ENCODE measurements at regions not wholly inside any gene's neighbourhood (a gene's known extent, or its start where the extent isn't known, plus 50 kb on each side); places are given as distances from the start of the nearest gene placed in this dataset.

DNA sequence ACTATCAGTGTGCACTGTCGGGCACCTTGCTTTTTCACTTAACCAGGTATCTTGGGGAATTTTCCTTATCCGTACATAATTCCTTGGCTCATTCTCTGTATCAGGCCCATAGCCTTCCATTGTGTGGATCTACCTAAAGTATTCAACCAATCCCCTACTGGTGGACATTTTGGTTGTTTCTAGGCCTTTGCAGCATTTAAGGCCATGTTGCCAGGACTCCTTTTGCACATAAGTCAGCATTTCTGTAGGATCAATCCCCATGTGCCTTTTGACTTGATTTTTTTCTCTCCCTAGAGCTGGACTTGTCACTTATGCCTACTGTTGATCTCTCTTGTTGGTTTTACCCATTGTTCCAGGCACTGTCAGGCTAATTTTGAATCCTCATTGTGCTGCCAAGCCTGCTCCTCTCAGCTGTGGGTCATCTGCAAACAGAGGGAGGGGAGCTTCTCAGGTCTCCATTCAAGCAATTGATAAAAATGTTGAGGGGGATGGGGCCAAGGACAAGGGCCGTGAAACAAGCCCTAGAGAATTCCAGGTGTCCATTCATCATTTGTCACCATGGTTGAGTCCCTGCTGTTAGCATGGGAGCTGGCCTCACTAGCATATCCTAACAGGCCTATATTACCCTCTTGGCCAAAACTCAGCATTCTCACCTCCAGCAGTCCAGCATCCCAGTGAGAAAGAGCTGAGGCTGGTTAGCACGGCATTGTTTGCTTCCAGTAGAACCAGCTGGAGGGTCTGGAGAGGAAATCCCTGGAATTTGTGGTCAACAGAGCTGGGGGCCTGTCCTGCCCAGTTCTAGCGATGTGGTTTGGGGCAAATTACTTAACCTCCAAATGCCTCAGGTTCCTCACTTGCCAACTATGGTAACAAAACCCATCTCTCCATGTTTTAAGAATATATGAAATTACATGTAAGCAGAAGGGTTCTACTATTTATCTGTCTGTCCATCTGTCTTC lies 178.4 kb downstream of the MRPL14 start:
- no peak for DNase-seq (ENCODE audit: low read depth)

DNA sequence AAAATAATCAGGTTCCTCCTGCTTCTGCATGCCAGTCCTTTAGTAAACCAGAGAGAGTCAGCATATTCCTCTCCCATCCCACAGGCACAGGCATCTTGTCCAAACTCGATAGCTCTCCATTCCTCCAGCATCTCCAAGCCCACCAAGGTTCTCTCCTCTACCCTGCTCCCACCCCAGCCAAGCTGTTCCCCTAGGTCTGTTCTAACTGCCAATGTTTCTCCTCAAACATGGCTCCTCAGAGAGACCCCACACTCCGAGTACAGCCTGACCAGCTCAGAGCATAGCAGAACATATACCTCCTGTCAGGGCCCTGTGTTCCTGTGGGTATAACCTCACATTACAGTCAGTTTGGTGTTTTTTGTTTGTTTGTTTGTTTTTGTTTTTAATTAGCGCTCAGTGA lies 177.8 kb downstream of the VEGFA start:
- DNase-seq (ENCODE audit: low read depth), result no peak

DNA sequence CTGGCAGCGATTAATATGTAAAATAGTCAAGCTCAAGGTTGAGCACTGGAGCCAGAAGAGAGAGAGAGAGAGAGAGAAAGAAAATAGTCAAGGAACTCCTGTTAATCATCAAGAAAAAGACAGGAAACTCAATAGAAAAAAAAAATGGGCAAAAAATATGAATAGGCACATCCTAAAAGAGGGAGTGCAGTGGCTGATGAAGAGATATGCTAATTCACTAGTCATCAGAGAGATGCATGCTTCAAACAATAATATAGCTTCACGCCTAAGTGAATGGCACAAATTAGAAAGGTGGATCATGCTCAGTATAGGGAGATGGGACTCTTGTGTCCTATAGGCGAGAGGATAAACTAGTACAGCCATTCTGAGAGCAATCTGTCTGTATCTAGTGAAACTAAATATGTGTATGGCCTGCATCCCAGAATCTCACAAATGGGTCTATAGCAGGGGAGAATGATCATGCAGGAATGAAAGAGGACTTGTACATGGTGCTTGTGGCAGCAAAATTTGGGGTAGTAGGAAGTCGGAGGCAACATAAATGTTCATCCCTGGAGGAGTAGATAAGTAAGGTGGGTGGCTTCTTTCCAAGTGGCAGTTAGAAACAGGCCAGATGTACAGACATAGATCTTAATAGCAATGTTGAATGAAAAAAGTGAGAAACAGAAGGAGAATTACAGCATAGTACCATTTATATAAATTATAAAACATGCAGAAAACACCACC lies 176.8 kb downstream of the VEGFA start:
- DNase-seq (ENCODE audit: low read depth), result no peak

DNA sequence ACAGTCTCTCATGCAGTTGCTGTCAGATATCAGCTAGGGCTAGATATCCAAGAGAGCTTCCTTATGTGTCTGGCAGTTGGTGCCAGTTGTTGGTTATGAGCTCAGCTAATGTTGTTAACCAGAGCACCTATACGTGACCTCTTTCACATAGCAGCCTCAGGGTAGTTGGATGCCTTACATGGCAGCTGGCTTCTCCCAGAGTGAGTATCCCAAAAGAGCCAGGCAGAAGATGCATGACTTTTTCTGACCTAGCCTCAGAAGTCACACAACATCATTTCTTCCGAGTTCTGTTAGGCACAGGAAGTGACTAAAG lies 175.7 kb downstream of the VEGFA start:
- no peak for DNase-seq (ENCODE audit: low read depth)

DNA sequence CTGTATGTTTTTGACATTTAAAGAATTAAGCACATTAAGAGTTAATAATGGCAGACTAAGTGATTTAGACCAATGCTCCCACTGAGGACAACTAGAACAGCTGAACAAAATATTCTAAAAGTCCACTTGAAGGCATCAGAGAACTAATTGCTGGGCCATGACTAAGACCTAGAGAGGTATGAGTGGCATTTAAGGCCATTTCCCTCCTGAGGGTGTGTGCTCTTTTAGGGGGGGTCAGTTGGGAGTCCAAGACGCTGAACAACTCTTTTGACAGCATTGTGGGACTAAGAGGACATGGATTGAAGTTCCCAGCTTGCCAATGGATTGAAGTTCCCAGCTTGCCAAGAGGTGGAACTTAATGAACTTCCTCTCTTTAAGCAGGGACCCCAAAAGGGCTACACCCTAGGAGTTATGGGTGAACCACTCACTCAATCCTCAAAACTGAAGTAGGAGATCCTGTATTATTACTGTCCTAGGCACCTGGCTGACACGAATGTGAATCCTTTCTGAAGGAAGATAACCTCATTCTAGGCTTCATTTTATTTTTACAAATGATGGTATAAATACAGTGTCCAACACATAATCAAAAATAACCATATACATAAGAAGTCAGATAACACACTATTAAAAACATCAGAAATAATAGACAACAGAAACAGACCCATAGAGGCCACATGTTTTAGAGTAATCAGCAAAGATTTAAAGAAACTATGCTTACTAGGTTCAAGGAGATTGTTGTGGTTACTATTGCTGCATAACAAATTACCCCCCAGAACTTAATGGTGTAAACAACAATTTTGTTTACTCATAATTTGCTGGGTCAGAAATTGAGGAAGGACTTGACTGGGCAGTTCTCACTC lies 175.1 kb downstream of the VEGFA start:
- DNase-seq (ENCODE audit: low read depth), result no peak

DNA sequence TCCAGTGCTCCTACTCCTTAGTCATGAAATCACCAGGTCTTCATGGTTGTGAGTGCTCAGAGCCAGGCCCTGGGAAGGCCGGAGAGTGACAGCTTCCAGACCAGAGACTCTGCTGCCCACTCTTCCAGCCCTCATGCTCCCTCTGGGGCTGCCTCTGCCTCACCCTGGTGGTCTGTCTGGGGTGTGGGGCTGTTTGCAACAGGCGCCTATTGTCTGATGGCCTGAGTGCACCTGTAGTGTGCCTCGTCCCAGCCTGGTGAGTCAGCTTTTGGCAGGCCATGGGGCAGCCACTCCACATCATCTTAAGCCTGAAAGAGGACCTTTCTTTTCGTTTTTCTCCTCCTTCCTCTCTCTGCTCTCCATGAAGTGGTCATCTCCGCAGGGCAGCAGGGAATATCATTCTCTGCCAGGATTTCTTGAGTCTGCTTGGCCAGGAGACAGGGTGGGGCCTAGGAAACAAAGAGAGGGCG lies 173.8 kb downstream of the VEGFA start:
- no peak for DNase-seq (ENCODE audit: low read depth)

DNA sequence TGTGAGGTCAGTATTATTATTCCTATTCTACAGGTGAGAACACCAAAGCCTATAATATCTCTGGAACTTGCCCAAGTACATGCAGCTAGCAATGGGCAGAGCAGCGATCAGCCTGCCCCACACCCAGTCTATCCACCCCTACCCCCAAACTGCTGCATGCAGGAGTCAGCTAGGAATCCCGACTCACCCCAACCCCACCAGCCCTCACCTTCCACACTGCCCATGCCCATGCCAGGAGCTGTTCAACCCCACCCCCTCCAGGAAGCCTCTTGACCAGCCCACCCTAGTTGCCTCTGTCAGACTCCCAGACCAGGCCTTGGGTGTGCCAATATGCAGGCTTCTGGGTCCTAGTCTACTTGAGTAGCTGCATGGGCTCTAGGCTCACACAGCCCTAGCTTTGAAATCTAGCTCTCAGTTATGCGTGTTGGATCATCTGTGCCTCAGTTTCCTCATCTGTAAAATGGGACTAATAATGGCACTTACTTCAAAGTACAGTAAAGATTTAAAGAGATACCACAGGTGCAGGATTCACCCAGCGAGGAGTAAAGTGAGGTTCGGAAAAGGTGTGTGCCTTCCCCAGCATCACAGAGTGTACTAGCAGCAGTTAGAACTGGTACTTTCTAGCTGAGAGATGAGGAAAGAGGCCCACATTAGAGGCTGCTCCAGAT lies 173.2 kb downstream of the VEGFA start:
- no peak for DNase-seq (ENCODE audit: low read depth)

DNA sequence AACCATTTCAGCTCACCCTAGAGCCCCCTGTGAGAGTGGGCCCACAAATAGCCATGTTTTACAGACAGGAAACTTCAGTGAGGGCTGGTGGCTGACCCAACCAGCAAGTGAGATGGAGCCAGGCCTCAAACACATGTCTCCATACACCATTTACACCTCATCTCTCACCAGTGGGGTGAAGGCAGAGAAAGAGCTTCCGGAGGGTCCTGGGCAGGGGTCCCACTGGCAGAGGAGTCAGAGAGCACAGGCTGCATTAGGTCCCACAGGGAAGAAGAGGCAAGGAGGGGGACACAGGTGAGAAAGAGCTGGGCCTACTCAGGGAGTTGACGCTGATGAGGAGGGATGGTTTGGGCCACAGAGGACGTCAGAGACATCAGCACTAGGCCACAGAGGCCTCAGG lies 172.6 kb downstream of the VEGFA start:
- DNase-seq (ENCODE audit: low read depth), result no peak

DNA sequence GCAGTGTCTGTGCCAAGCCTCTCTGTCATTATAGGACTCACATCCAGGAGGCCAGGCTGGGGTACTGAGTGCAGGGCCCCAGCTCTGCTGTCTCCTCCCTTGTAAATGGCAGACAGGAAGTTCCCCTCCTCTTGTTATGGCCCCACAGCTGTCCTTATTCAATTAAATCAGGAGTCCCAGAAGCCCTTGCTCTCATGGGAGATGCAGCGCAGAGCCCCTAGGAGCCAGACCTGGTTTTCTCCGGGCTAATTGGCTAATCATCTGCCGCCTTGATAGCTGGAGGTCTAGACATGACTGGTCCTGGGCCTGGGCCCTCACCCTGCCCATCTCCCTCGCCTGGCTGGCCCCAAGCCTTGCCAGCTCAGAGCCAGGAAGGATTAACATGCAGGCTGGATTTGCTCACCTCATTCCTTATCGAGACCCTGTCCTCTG lies 172.0 kb downstream of the VEGFA start:
- DNase-seq (ENCODE audit: low read depth), result no peak

DNA sequence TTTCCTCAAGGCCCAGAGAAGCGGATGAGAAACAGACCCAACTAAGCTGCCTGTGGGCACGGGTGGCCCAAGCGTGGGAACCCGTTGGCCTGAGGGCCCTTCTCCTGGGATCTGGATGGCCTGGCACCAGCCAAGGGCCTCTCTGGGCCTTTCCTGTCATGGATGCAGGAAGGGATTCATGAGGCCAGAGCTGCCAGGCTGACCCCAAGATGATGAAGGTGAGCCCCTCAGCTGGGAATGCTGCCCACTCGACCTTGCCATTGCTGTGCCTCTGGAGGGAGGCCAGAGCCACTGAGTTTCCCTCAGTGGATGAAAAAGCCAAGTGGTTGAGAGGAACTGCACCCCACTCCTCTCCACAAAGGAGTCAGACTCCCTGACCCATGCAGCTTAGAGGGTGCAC lies 171.2 kb downstream of the VEGFA start:
- no peak for DNase-seq (ENCODE audit: low read depth)

DNA sequence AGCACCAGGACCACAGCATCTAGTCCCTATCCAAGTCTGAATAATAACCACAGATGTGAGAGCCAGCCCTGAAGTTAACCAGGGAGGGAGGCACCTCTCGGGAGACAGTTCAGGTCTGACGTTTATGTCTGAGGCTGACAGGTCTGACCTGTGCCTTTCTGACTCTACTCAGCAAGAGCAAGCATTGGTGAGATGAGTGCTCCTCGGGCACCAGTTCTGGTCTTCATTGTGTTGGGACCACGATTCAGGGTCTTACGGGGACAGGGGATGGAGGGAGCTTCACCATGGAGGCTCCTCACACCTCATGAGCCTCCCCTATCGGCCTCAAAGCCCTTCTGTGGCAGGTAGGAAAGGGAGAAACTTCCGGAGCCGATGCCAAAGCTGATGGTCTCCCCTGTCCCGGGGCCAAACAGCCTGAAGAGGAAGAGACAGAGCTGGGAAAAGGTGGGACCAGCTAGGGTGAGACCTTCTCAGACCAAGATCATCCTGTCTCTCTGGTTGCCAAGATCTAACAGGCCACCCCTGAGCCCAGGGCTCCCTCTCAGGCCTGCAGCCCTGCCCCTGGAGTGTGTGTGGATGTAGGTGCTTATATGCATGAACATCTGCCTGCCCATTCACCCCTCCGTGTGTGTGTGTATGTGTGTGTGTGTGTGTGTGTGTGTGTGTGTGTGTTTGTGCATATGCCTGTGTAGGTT lies 170.5 kb downstream of the VEGFA start:
- no peak for DNase-seq (ENCODE audit: low read depth)

DNA sequence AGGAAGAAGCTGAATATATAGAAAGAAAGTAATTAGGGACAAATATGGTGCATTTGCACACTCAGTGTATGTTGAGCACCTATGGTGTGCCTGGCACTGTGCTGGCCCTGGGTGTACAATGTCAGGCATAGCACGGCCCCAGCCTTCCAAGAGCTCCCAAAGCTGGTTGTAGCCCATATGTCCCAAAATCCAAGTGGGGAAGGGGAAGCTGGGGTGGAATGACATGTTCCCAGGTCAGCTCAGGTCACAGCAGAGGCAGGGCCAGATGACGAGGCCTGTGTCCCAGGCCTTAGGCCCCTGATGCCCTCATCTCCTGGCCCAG lies 170.0 kb downstream of the VEGFA start:
- no peak for DNase-seq (ENCODE audit: low read depth)

DNA sequence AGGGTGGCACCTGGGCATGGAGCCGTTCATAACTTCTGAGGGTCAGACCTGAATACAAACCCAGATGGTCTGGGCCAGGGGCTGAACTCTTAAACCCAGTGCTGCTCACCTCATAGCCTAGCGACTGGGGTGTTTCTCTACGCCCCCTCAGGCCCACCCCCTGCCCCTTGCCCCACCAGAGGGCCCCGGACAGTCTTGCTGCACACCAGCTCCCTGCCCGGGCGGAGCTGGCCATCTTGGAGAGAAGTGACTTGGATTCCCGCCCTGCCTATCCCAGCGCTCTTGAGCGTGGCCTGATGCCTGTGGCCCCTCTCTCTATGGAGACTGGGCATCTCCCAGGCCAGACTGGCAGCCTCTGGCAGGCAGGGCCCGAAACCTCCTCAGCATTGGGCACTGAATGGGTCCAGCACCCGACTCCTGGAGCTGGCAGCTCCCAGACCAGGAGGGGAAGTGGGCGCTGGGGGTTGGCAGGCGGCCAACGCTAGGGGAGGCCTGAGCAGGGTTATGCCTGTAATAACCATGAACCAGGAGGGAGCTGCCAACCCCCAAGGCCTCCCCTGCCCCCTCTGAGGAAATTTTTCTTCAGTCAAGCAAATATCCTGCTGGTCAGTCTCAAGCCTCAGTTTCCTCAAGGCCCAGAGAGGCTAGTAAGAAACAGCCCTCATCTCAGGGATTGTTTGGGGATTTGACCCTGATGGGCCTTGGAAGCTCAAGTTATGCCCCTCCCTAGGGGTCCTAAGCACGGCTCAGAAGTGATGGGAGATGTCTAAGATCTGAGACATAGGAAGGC lies 169.5 kb downstream of the VEGFA start:
- no peak for DNase-seq (ENCODE audit: low read depth)

DNA sequence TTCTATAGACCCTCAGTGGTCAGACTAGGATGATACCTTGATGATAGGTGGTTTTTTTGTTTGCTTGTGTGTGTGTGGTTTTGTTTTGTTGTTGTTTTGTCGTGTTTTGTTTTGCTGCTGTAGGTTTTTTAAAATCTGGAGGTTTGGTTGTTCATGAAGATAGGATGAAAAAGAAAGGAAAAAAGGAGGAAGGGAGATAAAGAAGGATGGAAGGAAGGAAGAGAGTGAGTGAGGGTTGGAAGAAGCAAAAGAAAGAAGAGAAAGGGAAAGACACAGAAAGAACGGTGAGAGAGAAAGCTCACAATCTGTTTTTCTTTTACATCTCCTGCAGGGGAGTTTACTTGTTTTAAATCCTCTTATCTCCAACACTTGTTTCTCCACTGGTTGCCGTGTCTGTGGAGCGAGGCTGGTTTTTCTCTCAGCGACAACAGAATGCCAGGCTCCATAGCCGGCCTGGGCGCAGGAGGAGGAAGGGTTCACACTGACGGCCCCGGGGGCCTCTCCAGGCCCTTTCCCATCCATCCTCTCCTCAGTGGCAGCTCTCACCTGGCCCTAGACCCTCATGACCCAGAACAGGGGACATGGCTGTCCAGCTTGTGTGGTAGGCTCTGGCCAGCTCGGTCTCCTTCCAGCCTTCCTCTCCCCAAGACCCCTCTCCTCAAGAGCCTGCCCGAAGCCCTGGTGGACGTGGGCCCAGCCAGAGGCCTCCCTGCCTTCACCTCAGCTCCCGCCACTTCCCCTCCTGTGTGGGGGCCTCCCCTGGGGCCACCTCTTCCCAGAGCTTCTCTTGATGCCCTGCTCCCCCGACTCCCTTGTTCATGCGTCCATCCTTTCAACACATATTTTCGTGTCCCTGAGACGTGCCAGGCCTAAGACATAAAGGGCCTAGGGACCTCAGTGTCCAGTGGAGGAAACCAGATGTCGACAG lies 168.4 kb downstream of the VEGFA start:
- no peak for DNase-seq (ENCODE audit: low read depth)

DNA sequence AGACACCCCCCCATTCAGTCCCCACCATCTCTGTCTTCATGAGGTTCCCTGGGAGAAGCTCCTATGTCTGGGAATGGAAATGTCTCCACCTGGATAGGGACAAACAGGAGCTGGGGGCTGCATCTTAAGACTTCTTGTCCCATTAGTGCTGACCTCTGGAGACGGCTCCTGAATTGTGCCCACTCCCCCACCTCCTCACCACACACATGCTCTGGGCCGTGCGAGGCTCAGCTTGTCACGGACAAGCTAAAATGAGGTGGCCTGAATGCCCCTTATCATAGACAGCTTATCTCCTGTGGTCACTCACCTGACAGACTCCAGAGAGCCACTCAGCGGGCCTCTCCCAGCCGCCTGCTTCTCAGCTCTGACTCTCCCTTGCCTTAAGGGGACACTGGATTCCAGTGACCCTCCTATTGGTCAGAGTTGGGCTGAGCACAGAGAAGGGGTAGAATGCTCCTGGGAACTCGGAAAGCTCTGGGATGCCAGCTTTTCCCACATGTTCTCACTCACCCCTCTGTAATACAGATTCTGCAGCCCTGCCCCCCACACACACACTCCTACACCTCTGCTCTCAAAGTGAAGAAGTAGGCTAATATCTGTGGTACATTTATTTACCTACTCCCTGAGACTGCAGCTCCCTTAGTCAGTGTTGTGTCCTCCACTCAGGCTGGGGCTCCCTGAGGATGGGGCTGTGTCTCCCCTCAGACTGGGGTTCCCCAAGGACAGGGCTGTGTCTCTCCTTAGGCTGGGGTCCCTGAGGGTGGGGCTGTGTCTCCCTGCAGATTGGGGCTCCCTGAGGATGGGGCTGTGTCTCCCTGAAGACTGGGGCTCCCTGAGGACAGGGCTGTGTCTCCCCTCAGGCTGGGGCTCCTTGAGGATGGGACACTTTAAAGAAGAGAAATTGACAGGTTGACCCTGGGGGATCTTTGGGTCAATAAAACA lies 167.5 kb downstream of the VEGFA start:
- no peak for DNase-seq (ENCODE audit: low read depth)

DNA sequence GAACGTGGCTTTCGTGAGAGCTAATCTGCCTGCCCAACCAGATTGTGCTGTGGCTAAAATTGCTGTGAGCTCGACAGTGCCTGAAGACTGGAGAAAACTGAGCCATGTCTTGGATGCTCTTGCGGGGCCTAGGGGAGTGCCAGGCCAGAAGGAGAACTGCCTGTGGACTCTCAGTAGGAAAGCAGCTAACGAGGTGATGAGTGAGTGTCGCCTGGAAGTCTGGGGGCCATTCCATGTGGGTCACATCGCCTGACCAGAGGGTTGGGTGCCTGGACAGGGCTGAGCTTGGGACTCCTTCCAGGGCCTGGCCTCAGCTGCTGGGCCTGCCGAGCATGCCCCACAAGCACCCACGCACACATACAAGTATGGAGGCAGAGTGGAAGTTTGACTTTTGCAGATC lies 166.5 kb downstream of the VEGFA start:
- DNase-seq (ENCODE audit: low read depth), result no peak

DNA sequence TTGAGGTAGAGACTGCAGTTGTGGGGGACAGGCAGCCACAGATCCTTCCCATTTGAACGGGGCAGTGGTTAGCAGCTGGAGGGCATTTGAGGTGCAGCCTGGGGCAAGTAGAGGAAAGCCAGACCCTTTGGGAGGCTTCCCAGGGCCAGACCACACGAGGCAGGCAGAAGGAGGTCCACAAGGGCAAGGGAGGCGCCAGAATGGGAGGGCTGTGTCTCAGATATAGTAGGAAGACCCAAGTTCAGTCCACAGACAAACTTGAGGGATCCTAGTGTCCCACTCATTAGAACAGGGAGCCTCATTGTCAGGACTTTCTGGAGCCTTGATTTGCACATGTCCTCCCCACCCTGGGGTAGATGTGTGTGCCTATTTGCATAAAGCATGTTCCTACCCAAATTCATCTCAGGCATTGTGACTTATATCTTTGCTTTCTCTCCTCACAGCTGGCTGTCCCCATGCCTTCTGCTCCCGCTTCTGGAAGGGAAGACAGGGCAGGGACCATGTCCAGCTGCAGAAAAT lies 166.0 kb downstream of the VEGFA start:
- no peak for DNase-seq (ENCODE audit: low read depth)

Measured in stimulated activated CD8-positive, alpha-beta memory T cell treated with anti-CD3 and anti-CD28 coated beads, Interleukin-12 subunit alpha, Interleukin-12 subunit beta, amount 100 ng/mL, for 4 hours (primary cell).